ENCODE measurements at regions not wholly inside any gene's neighbourhood (a gene's known extent, or its start where the extent isn't known, plus 50 kb on each side); places are given as distances from the start of the nearest gene placed in this dataset.
"Not testable (repeated sequence)": the region's sequence is repeated elsewhere in the genome, so short reads cannot be mapped to it uniquely, and the experiment has no call there.

- H3K4me1 Mint-ChIP-seq (ENCODE audit: unreplicated experiment): peaks cover 3% of the 10 kb centered on the region
- DNase-seq (ENCODE audit: extremely low spot score, unreplicated experiment): no peak
These were observed 208.3 kb downstream of the TBC1D2B start for GRCh38 chr15:77869021-77869895.

GRCh38 chr15:77868048-77868629 is 209.4 kb downstream of the TBC1D2B start:
- H3K36me3 Mint-ChIP-seq (ENCODE audit: unreplicated experiment); DNase-seq (ENCODE audit: extremely low spot score, unreplicated experiment); H3K27me3 Mint-ChIP-seq (ENCODE audit: unreplicated experiment); H3K27ac Mint-ChIP-seq (ENCODE audit: unreplicated experiment); H3K4me1 Mint-ChIP-seq (ENCODE audit: unreplicated experiment); H3K9me3 Mint-ChIP-seq (ENCODE audit: unreplicated experiment); H3K4me3 Mint-ChIP-seq (ENCODE audit: unreplicated experiment): not testable (repeated sequence)

More at GRCh38 chr15:77869021-77869895, 208.3 kb downstream of the TBC1D2B start:
- TF ChIP-seq CTCF (IDR thresholded peaks at IDR 0.05): no peak
- no peaks in the 10 kb centered on the region for H3K9me3 Mint-ChIP-seq (ENCODE audit: unreplicated experiment)
- H3K27ac Mint-ChIP-seq (ENCODE audit: unreplicated experiment): no peak overlapping the region
- no peaks in the 10 kb centered on the region for H3K36me3 Mint-ChIP-seq (ENCODE audit: unreplicated experiment)
- no peaks in the 10 kb centered on the region for H3K27me3 Mint-ChIP-seq (ENCODE audit: unreplicated experiment)
- H3K4me3 Mint-ChIP-seq (ENCODE audit: unreplicated experiment): no peak overlapping the region

GRCh38 chr15:77867266-77868047 is 210.1 kb downstream of the TBC1D2B start:
- Mint-ChIP-seq H3K27ac (ENCODE audit: unreplicated experiment) (no peak overlapping the region), H3K9me3 (ENCODE audit: unreplicated experiment) (no peaks in the 10 kb centered on the region), H3K4me3 (ENCODE audit: unreplicated experiment) (no peak overlapping the region), H3K36me3 (ENCODE audit: unreplicated experiment) (no peaks in the 10 kb centered on the region), H3K27me3 (ENCODE audit: unreplicated experiment) (no peaks in the 10 kb centered on the region), H3K4me1 (ENCODE audit: unreplicated experiment) (peaks cover 13% of the 10 kb centered on the region)
- no peak for DNase-seq (ENCODE audit: extremely low spot score, unreplicated experiment)
- TF ChIP-seq CTCF (IDR thresholded peaks at IDR 0.05): no peak

GRCh38 chr15:77866596-77867125 is 210.8 kb downstream of the TBC1D2B start:
- Mint-ChIP-seq H3K27ac (ENCODE audit: unreplicated experiment) (no peak overlapping the region), H3K27me3 (ENCODE audit: unreplicated experiment) (no peaks in the 10 kb centered on the region), H3K9me3 (ENCODE audit: unreplicated experiment) (no peaks in the 10 kb centered on the region), H3K4me3 (ENCODE audit: unreplicated experiment) (no peak overlapping the region), H3K4me1 (ENCODE audit: unreplicated experiment) (peaks cover 13% of the 10 kb centered on the region), H3K36me3 (ENCODE audit: unreplicated experiment) (no peaks in the 10 kb centered on the region)
- no peak for TF ChIP-seq CTCF (IDR thresholded peaks at IDR 0.05)
- DNase-seq (ENCODE audit: extremely low spot score, unreplicated experiment): no peak

- no peak for TF ChIP-seq CTCF (IDR thresholded peaks at IDR 0.05)
- Mint-ChIP-seq H3K27me3 (ENCODE audit: unreplicated experiment) (peaks cover 3% of the 10 kb centered on the region), H3K9me3 (ENCODE audit: unreplicated experiment) (no peaks in the 10 kb centered on the region), H3K4me3 (ENCODE audit: unreplicated experiment) (no peak overlapping the region), H3K36me3 (ENCODE audit: unreplicated experiment) (no peaks in the 10 kb centered on the region), H3K4me1 (ENCODE audit: unreplicated experiment) (peaks cover 13% of the 10 kb centered on the region), H3K27ac (ENCODE audit: unreplicated experiment) (no peak overlapping the region)
- no peak for DNase-seq (ENCODE audit: extremely low spot score, unreplicated experiment)
These were observed 211.3 kb downstream of the TBC1D2B start for GRCh38 chr15:77866186-77866585.
